PFSK-1 (cell line): ENCODE measurements at regions not wholly inside any gene's neighbourhood (a gene's known extent, or its start where the extent isn't known, plus 50 kb on each side); places are given as distances from the start of the nearest gene placed in this dataset.

ENCODE experiments used
- FOXP2 ChIP-seq: optimal IDR thresholded peaks from 2 replicates; pipeline ENCODE3; 2011; ENCODE audit warnings: borderline replicate concordance, control low read depth, inconsistent platforms; ENCODE audit not compliant: insufficient read depth; ENCODE audit errors: extremely low read length, extremely low read depth
- POLR2AphosphoS5 ChIP-seq: IDR thresholded peaks from 2 replicates; pipeline ENCODE4 v1.6.1; 2012; ENCODE audit warnings: low read depth, mild to moderate bottlenecking, control low read depth, low read length, moderate library complexity
- REST ChIP-seq, 2 experiments: IDR thresholded peaks; 2 replicates each; pipeline versions ENCODE4 v1.6.1 to v1.8.0; 2011 to 2012; ENCODE audit warnings: low read depth in 2 of 2, low read length in 2 of 2, control low read depth in 1 of 2, inconsistent platforms in 1 of 2, mild to moderate bottlenecking in 1 of 2, moderate library complexity in 1 of 2; ENCODE audit not compliant: insufficient read depth in 1 of 2
- SIN3A ChIP-seq: IDR thresholded peaks from 2 replicates; pipeline ENCODE4 v1.6.1; 2012; ENCODE audit warnings: mild to moderate bottlenecking, low read length, moderate library complexity, borderline replicate concordance; ENCODE audit not compliant: insufficient read depth
- TAF1 ChIP-seq: IDR thresholded peaks from 2 replicates; pipeline ENCODE4 v1.6.1; 2012; ENCODE audit warnings: low read length, control low read depth, borderline replicate concordance; ENCODE audit not compliant: insufficient read depth

- TF ChIP-seq SIN3A (no peak), POLR2AphosphoS5 (no peak), REST (IDR thresholded peaks at IDR 0.05; ENCODE audit: insufficient read depth in 1 of 2, low read depth in 2 of 2, low read length in 2 of 2) (no peak), FOXP2 (no peak), TAF1 (no peak)
These were observed 161.6 kb upstream of the MID1 start for GRCh38 chrX:10781847-10782530.

GRCh38 chrX:10783451-10783995 is 163.1 kb upstream of the MID1 start:
- TF ChIP-seq SIN3A (no peak), POLR2AphosphoS5 (no peak), TAF1 (no peak), FOXP2 (no peak), REST (IDR thresholded peaks at IDR 0.05; ENCODE audit: insufficient read depth in 1 of 2, low read depth in 2 of 2, low read length in 2 of 2) (no peak)

GRCh38 chrX:10787264-10787663 is 166.9 kb upstream of the MID1 start:
- no peak for TF ChIP-seq POLR2AphosphoS5
- TF ChIP-seq FOXP2 = no peak
- no peak for TF ChIP-seq REST (IDR thresholded peaks at IDR 0.05; ENCODE audit: insufficient read depth in 1 of 2, low read depth in 2 of 2, low read length in 2 of 2)
- TF ChIP-seq SIN3A = no peak
- TF ChIP-seq TAF1 = no peak

GRCh38 chrX:10794203-10794630 is 173.8 kb upstream of the MID1 start:
- TF ChIP-seq SIN3A = no peak
- TF ChIP-seq TAF1 = no peak
- TF ChIP-seq POLR2AphosphoS5 = no peak
- TF ChIP-seq FOXP2 = no peak
- no peak for TF ChIP-seq REST (IDR thresholded peaks at IDR 0.05; ENCODE audit: insufficient read depth in 1 of 2, low read depth in 2 of 2, low read length in 2 of 2)
